Activated CD8-positive, alpha-beta memory T cell treated with anti-CD3 and anti-CD28 coated beads, Interleukin-2, amount 50 U/mL, for 24 hours (primary cell): ENCODE measurements at regions not wholly inside any gene's neighbourhood (a gene's known extent, or its start where the extent isn't known, plus 50 kb on each side); places are given as distances from the start of the nearest gene placed in this dataset.

Experiments
- DNase-seq: peaks from one replicate; pipeline ENCODE4 v3.0.0-alpha.2; 2020; ENCODE audit errors: extremely low read depth

- DNase-seq = no peak
Observed at GRCh38 chr2:83650898-83651297, 808.2 kb downstream of the SUCLG1 start.

GRCh38 chr2:83650161-83650560 is 808.9 kb downstream of the SUCLG1 start:
- DNase-seq = no peak

GRCh38 chr2:83640506-83640905 is 818.6 kb downstream of the SUCLG1 start:
- no peak for DNase-seq

GRCh38 chr2:83633423-83633822 is 825.7 kb downstream of the SUCLG1 start:
- no peak for DNase-seq

GRCh38 chr2:83630351-83630750 is 828.7 kb downstream of the SUCLG1 start:
- no peak for DNase-seq

- DNase-seq = no peak
Observed at GRCh38 chr2:83615511-83615910, 843.6 kb downstream of the SUCLG1 start.

- DNase-seq = no peak
Observed at GRCh38 chr2:83613178-83613577, 845.9 kb downstream of the SUCLG1 start.

GRCh38 chr2:83602753-83603152 is 856.3 kb downstream of the SUCLG1 start:
- DNase-seq = no peak

GRCh38 chr2:83596592-83597282 is 862.3 kb downstream of the SUCLG1 start:
- no peak for DNase-seq

- no peak for DNase-seq
Observed at GRCh38 chr2:83595926-83596325, 863.2 kb downstream of the SUCLG1 start.

GRCh38 chr2:83595121-83595690 is 863.9 kb downstream of the SUCLG1 start:
- DNase-seq = no peak

- no peak for DNase-seq
Observed at GRCh38 chr2:83594241-83595120, 864.6 kb downstream of the SUCLG1 start.

GRCh38 chr2:83587309-83587708 is 871.8 kb downstream of the SUCLG1 start:
- no peak for DNase-seq

- no peak for DNase-seq
Observed at GRCh38 chr2:83585250-83585649, 873.8 kb downstream of the SUCLG1 start.

GRCh38 chr2:83584672-83585071 is 874.4 kb downstream of the SUCLG1 start:
- DNase-seq = no peak

- no peak for DNase-seq
Observed at GRCh38 chr2:83582589-83582988, 876.5 kb downstream of the SUCLG1 start.

- no peak for DNase-seq
Observed at GRCh38 chr2:83579507-83579906, 879.6 kb downstream of the SUCLG1 start.

GRCh38 chr2:83578405-83578804 is 880.7 kb downstream of the SUCLG1 start:
- no peak for DNase-seq

- no peak for DNase-seq
Observed at GRCh38 chr2:83574614-83575013, 884.5 kb downstream of the SUCLG1 start.

- DNase-seq = no peak
Observed at GRCh38 chr2:83573060-83573459, 886.0 kb downstream of the SUCLG1 start.

GRCh38 chr2:83572400-83572799 is 886.7 kb downstream of the SUCLG1 start:
- DNase-seq = no peak

- DNase-seq = no peak
Observed at GRCh38 chr2:83567551-83567950, 891.5 kb downstream of the SUCLG1 start.

- no peak for DNase-seq
Observed at GRCh38 chr2:83565626-83566025, 893.5 kb downstream of the SUCLG1 start.
